Inflammatory macrophage treated with lipopolysaccharide for 4 hours (primary cell): ENCODE measurements at regions not wholly inside any gene's neighbourhood (a gene's known extent, or its start where the extent isn't known, plus 50 kb on each side); places are given as distances from the start of the nearest gene placed in this dataset.

Experiments used
- DNase-seq: peaks from one replicate; pipeline ENCODE4 v3.0.0-alpha.2; 2020

- DNase-seq = no peak
These were observed 336.8 kb downstream of the WDR11 start for GRCh38 chr10:121188005-121188404.

GRCh38 chr10:121189066-121189465 lies 337.9 kb downstream of the WDR11 start:
- DNase-seq = no peak

DNA sequence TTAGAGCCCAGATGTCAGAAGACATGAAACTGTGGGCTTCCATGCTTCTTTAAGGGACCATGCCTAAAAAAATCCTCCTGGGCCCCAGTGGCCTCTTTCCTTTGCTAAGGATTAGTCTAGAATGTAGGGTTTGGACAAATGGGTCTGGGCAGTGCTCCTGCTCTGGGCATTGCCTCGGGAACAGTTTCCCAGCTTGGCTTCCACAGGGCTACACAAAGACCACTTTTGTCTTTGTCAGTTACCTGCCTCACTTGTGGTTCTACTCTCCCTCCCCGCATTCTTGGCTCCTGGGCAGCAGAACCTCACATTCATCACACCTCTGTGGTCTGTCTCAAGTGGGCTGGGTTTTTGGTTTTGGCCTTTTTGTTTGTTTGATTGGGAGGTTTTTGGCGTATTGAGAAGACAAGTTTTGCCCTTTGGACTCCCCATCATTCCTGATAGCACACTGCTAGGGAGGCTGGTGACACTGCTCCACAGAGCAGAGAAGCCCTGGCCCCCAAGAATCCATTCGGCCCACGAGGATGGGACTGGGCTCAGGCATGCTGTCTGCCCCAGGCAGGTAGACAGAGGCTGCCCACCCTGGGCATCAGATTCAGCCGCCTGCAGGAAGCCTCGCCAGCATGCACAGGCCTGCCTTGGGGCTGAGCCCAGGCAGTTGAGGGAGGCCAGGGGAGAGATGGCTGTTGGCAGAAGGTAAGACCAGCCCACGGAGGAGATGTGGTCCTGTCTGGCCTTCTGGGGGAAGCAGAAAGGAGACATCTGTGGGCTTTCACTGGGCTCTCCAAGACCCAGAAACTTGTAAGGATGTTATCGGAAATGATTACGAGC lies 343.7 kb downstream of the WDR11 start:
- DNase-seq = no peak

- no peak for DNase-seq
These were observed 344.4 kb downstream of the WDR11 start for GRCh38 chr10:121195524-121195910.

- DNase-seq = no peak
These were observed 347.9 kb downstream of the WDR11 start for GRCh38 chr10:121199081-121199480.

GRCh38 chr10:121205625-121206024 lies 354.5 kb downstream of the WDR11 start:
- no peak for DNase-seq

DNA sequence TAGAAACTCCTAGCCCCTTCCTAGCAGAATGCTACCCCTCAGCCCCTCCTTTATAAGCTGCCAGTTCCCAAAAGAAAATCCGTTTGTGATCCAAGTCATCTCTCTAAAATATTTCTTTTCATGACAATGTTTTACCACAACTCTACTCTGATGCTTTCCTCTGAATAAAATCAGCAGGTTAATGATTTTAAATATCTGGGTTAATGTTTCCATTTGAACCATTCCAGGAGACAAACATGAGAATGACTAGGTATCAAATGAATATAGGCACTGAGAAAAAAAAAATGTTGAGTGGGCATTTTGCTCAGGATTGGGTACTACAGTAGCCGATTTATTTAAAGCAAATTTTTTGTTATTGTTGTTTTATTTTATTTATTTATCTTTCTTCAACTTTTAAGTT lies 360.3 kb downstream of the WDR11 start:
- no peak for DNase-seq

DNA sequence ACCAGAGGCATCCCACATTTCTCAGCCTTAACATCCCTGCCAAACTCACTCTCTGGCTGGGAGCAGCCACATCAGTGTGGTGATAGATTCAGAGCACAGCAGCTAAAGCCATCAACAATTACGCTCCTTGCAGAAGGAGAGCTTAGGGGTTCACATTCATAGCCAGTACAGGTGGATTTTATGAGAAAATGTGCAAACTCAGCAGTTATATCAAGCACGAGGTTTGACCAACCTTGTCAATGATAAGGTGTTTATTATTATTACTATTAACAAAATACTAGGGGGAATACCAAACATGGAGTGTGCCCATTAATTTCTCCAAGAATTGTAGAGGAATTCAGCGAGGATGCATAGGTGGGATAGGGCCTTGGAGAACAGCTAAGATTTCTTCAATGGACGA lies 362.3 kb downstream of the WDR11 start:
- DNase-seq = no peak

GRCh38 chr10:121216295-121216694 lies 365.1 kb downstream of the WDR11 start:
- DNase-seq = no peak

DNA sequence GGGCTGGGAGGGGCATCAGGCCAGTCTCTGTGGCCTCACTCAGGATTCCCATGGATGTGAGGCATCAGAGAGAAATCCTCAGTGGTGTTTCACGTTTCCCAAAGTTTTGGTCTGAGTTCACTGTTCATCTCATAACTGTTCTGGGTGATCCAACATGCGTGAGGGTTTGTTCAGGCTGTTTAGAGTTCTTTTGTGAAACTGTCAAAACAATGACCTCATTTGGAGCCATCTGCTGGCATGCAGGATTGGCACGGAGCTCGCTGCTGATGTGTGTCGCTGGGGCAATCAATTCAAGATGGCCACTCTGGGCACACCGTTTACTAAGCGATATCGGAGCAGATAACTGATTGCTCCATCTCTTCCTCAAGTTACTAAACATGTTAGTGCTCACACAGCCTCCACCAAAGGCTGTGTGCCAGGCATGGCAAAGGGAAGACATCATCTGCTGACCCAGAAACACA lies 365.6 kb downstream of the WDR11 start:
- no peak for DNase-seq

DNA sequence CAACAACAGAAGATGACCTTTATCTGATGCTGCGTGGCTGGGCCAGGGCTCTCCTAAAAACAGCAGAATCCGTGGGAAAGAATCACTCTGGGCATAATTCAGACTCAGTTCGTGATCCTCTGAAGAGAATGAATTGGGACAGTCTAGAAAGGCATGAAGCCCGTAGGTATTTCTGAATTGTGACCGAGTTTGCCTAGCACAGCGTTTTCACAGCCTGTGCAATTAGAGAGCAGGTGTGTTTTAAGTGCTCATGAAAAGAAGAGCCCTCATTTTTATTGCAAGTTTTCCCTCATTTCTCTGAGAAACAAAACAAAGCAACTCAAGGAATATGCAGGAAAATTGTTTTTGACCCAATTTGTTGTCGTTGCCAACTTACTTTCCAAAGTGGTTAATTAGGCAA lies 366.2 kb downstream of the WDR11 start:
- no peak for DNase-seq

DNA sequence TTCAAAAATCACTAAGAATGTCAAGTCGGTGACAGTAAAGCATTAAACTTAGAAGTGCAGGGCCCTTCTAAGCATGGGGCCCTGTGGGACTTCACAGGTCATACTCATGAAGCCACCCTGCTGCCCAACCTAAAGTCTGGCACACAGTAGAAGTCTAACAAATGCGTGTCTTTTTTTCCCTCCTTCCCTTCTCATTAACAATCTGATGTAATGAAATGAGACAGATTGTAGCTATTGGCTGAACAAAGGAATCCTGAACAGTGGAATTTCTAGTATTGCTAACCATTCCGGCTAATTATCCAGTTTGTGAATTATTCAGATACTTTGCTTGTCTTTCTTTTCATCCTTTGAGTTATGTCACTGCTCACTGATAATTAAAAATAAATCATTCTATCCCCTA lies 369.9 kb downstream of the WDR11 start:
- no peak for DNase-seq

DNA sequence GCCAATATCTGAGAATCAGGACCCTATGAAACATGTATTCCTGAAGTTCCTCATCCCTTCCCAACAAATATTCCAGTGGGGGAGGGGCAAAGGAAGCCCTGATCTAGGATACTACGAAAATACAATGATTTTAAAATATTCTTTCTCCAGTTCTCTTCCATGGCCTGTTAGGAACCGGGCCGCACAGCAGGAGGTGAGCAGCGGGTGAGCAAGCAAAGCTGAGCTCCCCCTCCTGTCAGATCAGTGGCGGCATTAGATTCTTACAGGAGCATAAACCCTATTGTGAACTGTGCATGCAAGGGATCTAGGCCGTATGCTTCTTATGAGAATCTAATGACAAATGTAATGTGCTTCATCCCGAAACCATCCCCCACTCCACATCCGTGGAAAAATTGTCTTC lies 370.8 kb downstream of the WDR11 start:
- DNase-seq = no peak

- no peak for DNase-seq
These were observed 371.7 kb downstream of the WDR11 start for GRCh38 chr10:121222842-121223241.

DNA sequence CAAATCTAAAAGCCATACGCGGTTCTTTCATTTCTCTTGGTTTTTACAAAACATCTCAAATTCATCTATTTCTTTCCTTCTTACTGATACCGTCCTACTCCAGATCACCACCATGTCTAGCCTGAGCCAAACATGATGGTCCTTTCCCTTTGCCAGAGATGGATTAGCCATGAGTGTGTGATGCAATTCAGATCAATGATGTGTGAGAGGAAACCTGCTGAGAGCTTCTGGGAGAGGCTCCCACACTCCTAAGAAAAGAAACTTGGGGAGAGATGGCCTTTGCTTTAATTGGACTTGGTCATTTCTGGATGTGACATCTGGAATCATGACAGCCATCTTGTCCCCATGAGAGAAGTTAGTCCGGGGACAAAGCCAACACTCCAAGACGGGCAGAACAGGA lies 367.2 kb downstream of the FGFR2 start:
- DNase-seq = no peak

- no peak for DNase-seq
These were observed 365.8 kb downstream of the FGFR2 start for GRCh38 chr10:121232494-121232893.

DNA sequence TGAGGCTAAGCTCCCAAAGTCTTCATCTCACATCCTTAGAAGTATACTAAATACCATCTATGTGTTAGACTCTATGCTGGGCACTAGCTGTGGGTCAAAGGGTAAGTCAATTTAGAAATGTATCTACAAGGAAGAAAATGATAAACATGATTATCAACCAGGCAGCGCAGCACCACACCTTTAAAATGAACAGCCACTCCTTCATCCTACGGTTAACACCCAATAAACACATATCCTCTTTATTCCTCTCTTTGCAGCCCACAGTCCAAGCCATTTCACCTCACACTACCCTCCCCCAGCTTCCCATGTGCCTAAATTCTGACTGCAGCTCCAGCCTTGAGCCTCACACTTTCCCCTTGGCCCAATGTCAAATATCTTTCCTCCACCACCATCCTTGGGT lies 362.6 kb downstream of the FGFR2 start:
- no peak for DNase-seq

GRCh38 chr10:121236621-121237020 lies 361.6 kb downstream of the FGFR2 start:
- DNase-seq = no peak

GRCh38 chr10:121237718-121238117 lies 360.5 kb downstream of the FGFR2 start:
- DNase-seq = no peak

DNA sequence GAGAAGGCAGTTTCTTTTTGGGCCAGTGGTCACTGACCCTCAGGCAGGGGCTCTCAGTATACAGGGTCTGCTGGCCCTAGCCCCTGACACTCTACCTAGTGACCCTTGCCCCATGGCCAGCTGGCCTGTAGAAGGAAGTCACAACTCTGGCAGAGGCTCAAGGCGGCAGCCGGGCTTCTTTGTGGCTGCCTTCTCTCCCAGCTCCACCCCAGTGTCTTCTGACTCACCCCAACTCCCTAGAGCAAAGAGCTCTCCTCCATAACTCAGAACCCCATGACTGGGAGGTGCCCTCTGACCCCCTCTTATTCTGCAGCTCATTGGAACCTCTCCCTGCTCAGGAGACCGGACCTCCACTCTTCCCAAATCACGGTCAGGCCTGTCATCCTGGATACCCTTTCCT lies 358.2 kb downstream of the FGFR2 start:
- no peak for DNase-seq

- DNase-seq = no peak
These were observed 357.7 kb downstream of the FGFR2 start for GRCh38 chr10:121240556-121240955.

DNA sequence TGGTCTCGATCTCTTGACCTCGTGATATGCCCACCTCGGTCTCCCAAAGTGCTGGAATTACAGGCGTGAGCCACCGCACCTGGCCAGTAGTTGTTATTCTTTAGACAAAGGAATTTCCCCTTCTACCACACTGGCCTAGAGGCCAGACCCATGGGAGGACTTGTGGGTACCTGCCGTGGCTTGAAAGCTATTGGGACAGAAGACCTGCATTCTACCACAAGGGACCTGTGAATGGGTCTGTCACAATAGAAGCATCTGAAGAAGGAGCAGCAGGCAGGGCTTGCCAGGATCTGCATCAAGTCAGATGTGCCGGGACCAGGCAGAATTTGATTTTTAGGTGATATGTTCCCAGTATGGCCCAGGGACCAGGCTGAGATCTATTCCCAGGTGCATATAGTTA lies 356.9 kb downstream of the FGFR2 start:
- DNase-seq = no peak

DNA sequence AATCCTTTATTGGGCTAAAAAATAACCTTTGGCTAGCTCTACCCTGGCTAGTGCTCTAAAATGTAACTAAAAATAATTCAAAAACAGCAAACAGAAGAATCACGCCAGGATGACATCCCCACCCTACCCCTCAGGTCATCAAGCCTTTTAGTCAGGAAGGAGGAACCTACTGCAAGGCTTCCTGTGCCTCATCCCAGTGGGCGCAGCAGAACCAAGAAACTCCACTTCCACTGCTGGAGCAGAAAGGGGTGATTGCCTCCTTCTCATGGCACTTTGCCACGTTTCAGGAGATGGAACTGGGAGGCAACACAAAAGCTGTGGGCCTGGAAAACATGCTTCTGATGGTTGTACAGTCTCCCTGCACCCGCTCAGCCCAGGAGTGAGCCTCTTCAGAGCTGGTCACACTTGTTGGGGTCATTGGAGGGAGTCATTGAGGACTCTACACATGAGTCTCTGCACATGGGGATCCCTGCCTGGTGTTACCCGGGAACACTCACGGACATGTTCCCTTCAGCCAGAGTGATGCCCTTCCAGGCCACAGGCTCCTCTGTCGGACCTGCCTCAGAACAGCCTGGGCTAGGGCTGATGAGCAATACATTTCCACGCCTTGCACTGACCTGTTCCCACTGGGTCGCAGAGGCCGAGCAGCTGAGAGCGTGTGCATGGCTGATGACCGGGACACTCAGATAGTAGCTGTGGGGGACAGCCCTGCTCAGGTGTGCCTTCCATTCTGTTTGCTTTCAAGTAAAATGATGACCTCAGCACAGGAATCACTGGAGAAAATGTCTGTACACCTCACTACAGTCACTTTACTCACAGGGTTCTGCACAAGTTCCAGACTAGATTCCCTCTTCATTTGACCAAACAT lies 355.3 kb downstream of the FGFR2 start:
- DNase-seq = no peak

GRCh38 chr10:121243609-121244241 lies 354.5 kb downstream of the FGFR2 start:
- DNase-seq = no peak
